ENCODE measurements at regions not wholly inside any gene's neighbourhood (a gene's known extent, or its start where the extent isn't known, plus 50 kb on each side); places are given as distances from the start of the nearest gene placed in this dataset.

DNA sequence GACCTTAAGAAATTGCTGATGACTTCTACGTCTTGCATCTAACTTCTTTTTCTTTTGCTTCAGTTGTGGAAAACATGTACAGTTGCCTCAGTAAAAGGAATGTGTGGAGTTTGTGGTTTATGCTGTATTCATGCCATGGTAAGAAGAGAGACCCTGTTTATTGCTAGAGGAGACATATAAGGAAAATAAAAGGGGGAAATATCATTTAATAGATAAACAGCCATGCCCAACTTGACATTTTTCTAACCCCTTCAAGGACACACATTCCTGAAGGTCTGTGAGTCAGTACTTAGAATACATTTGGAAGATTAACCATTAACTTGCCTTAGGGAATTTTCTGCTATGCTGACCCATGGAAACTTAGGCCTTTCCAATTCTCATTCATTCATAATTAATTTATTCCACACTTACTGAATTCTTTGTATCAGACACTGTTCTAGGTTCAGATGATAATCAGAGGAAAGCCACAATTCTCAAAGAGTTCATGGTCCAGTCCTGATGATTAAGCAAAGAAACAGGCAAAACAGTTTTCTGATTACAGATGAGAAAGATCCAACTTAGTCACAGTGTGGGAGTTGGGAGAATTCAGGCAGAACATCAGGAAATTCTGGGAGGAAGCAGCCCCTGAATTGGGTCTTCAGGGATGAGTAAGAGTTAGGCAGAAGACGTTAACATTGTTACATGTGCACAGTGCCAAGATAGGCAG, 329.8 kb upstream of the RASGRP1 start:
- TF ChIP-seq POLR2A (IDR thresholded peaks at IDR 0.05) = no peak
- TF ChIP-seq, protein P1, sequence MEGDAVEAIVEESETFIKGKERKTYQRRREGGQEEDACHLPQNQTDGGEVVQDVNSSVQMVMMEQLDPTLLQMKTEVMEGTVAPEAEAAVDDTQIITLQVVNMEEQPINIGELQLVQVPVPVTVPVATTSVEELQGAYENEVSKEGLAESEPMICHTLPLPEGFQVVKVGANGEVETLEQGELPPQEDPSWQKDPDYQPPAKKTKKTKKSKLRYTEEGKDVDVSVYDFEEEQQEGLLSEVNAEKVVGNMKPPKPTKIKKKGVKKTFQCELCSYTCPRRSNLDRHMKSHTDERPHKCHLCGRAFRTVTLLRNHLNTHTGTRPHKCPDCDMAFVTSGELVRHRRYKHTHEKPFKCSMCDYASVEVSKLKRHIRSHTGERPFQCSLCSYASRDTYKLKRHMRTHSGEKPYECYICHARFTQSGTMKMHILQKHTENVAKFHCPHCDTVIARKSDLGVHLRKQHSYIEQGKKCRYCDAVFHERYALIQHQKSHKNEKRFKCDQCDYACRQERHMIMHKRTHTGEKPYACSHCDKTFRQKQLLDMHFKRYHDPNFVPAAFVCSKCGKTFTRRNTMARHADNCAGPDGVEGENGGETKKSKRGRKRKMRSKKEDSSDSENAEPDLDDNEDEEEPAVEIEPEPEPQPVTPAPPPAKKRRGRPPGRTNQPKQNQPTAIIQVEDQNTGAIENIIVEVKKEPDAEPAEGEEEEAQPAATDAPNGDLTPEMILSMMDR (IDR thresholded peaks at IDR 0.05) = no peak
- Histone ChIP-seq H3K4me1 (peaks cover 0 to 7% (median 5%) of the 10 kb centered on the region in 3 donors), H3K27ac (peak overlapping the region in 1 of 4 donors; percentile 12), H3K36me3 (no peaks in the 10 kb centered on the region), H3K9me3 (no peaks in the 10 kb centered on the region), H3K4me3 (no peak overlapping the region), H3K27me3 (no peaks in the 10 kb centered on the region)
- no peak for DNase-seq
- intact Hi-C loops (cut with DNase I) = no loop called here
- WGBS, 2 donors = 31 to 33% methylated on average over 2 of the region's 2 CpGs

DNA sequence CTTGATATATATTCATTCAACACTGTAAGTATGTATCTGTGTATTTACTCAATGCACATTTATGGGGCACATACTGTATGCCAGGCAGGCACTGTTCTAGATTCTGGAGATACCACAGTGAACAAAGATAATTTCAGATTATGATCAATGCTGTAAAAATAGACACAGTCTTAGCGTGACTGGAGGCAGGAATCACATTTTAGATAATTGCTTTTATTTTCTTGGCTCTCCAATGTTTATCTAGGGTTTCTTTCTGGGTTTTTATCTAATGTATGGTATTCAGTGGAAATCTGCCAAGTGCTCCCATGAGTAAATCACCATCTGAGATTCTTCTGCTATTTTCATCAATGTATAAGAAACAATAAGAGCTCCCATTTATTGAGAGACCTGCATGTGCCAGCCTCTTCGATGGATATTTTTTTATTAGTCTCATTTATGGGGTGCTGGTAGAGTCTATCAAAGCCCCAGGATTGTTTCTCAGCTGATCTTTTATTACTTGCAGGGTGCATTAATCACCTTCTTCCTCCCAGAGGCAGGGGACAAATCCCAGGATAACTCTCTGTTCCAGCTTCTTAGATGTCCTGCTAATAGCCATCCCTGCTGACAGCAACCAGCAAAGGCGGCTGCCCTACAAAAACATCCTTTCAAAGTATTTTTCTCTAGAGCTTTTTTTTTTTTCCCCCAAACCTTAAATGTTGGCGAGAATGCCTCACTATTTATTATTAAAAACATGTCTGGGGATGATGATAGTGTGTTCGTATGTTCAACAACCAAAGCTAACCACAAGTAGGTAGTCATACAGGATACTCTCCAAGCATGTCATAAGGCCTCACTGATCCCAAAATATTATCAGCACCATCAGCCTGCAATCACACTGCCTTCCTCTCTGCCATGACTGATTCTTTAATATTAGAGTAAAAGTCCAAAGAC, 331.0 kb upstream of the RASGRP1 start:
- intact Hi-C loops (cut with DNase I) = no loop called here
- Histone ChIP-seq H3K27ac (no peak overlapping the region), H3K36me3 (no peaks in the 10 kb centered on the region), H3K4me3 (no peak overlapping the region), H3K4me1 (peaks cover 0 to 7% (median 5%) of the 10 kb centered on the region in 3 donors), H3K9me3 (no peaks in the 10 kb centered on the region), H3K27me3 (no peaks in the 10 kb centered on the region)
- DNase-seq = no peak
- WGBS, 2 donors = 65 to 67% methylated on average over 5 of the region's 5 CpGs
- TF ChIP-seq, protein P1 (IDR thresholded peaks at IDR 0.05) = no peak
- TF ChIP-seq POLR2A (IDR thresholded peaks at IDR 0.05) = no peak

DNA sequence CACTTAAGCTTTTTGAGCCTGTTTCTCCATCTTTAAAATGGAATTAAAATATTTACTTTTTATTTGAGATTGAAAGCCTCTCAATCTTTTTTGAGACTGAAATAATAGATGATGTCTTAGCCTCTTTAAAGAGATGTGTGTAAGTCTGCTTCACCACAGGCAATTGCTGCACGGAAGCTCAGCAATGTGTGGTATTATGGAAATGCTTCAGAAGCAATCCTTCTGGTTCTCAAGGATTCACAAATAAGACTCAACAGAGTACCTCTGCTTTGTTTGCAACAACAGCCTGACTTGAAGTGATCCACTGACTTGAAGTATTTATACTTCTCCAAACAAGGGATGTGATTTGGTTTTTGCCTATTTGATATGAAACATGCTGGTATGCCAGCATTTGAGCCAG, 332.0 kb upstream of the RASGRP1 start:
- Histone ChIP-seq H3K36me3 (no peaks in the 10 kb centered on the region), H3K27ac (no peak overlapping the region), H3K9me3 (no peaks in the 10 kb centered on the region), H3K27me3 (no peaks in the 10 kb centered on the region), H3K4me1 (peaks cover 0 to 7% (median 5%) of the 10 kb centered on the region in 3 donors), H3K4me3 (no peak overlapping the region)
- intact Hi-C loops (cut with DNase I) = no loop called here
- WGBS, 2 donors = 56 to 80% methylated on average over 1 of the region's 1 CpG
- DNase-seq = no peak
- TF ChIP-seq, protein P1 (IDR thresholded peaks at IDR 0.05) = no peak
- TF ChIP-seq POLR2A (IDR thresholded peaks at IDR 0.05) = no peak

DNA sequence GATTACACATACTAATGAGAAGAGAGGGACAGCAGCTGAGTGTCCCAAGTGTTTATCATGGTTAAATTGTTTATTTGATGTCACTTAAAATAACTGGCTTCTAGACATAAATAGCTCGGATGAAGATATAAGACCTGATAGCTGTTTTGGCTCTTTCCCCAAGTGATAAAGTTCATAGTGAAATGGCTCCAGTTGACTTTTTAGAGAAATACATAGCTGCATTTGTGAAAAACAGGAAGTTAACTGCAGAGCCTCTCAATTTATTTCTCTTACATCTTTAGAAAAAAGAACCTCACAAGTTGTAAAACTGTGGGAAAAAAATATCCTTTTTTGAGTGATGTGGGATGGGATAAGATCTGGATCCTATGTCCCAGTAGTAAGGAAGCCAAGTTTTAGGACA, 332.9 kb upstream of the RASGRP1 start:
- 43 to 83% methylated on average over 1 of the region's 1 CpG for WGBS, 2 donors
- intact Hi-C loops (cut with DNase I) = no loop called here

More for the DNA sequence above, 332.9 kb upstream of the RASGRP1 start:
- Histone ChIP-seq H3K4me1 (peaks cover 0 to 7% (median 5%) of the 10 kb centered on the region in 3 donors), H3K4me3 (no peak overlapping the region), H3K9me3 (no peaks in the 10 kb centered on the region), H3K27ac (no peak overlapping the region), H3K36me3 (no peaks in the 10 kb centered on the region), H3K27me3 (no peaks in the 10 kb centered on the region)
- TF ChIP-seq, protein P1 (IDR thresholded peaks at IDR 0.05) = no peak
- no peak for DNase-seq

Data from esophagus squamous epithelium (tissue), 5 donors.